ENCODE measurements at regions not wholly inside any gene's neighbourhood (a gene's known extent, or its start where the extent isn't known, plus 50 kb on each side); places are given as distances from the start of the nearest gene placed in this dataset.

- Histone ChIP-seq H3K4me1 (replicated peaks in 1 of 2) (no peaks in the 10 kb centered on the region), H3K27me3 (no peaks in the 10 kb centered on the region), H3K36me3 (replicated peaks in 1 of 2) (no peaks in the 10 kb centered on the region), H3K27ac (no peak overlapping the region), H3K4me3 (no peak overlapping the region), H3K9me3 (replicated peaks in 1 of 3) (no peaks in the 10 kb centered on the region)
- no peak for TF ChIP-seq POLR2A (IDR thresholded peaks at IDR 0.05)
- TF ChIP-seq CTCF (IDR thresholded peaks at IDR 0.05), result no peak
- 69 to 86% (median 72%) methylated on average over 3 of the region's 3 CpGs for WGBS, 4 donors
- intact Hi-C loops (cut with DNase I), result no loop called here
- no peak for DNase-seq
Measured at GRCh38 chr6:67353861-67354260, 1281.2 kb upstream of the ADGRB3 start.

- no peaks in the 10 kb centered on the region for H3K27me3 ChIP-seq
- TF ChIP-seq POLR2A (IDR thresholded peaks at IDR 0.05) (no peak), CTCF (IDR thresholded peaks at IDR 0.05) (no peak)
- no peak overlapping the region for H3K4me3 ChIP-seq
- no peaks in the 10 kb centered on the region for H3K9me3 ChIP-seq (replicated peaks in 1 of 3)
- DNase-seq, result no peak
- WGBS, 4 donors, result 76 to 85% (median 80%) methylated on average over 10 of the region's 10 CpGs
- intact Hi-C loops (cut with DNase I), result no loop called here
- H3K4me1 ChIP-seq (replicated peaks in 1 of 2), result no peaks in the 10 kb centered on the region
- H3K36me3 ChIP-seq (replicated peaks in 1 of 2), result no peaks in the 10 kb centered on the region
- H3K27ac ChIP-seq, result no peak overlapping the region
Measured at GRCh38 chr6:67352717-67353116, 1282.4 kb upstream of the ADGRB3 start.

GRCh38 chr6:67350729-67351128 lies 1284.4 kb upstream of the ADGRB3 start:
- no peak overlapping the region for H3K4me3 ChIP-seq
- no peaks in the 10 kb centered on the region for H3K36me3 ChIP-seq (replicated peaks in 1 of 2)
- H3K4me1 ChIP-seq (replicated peaks in 1 of 2), result no peaks in the 10 kb centered on the region
- intact Hi-C loops (cut with DNase I), result no loop called here
- no peak for TF ChIP-seq CTCF (IDR thresholded peaks at IDR 0.05)
- no peak for TF ChIP-seq POLR2A (IDR thresholded peaks at IDR 0.05)
- DNase-seq, result no peak
- no peak overlapping the region for H3K27ac ChIP-seq
- no peaks in the 10 kb centered on the region for H3K27me3 ChIP-seq
- no peaks in the 10 kb centered on the region for H3K9me3 ChIP-seq (replicated peaks in 1 of 3)
- 76 to 86% (median 79%) methylated on average over 4 of the region's 4 CpGs for WGBS, 4 donors

- Histone ChIP-seq H3K9me3 (replicated peaks in 1 of 3) (no peaks in the 10 kb centered on the region), H3K4me1 (replicated peaks in 1 of 2) (no peaks in the 10 kb centered on the region), H3K27ac (no peak overlapping the region), H3K27me3 (no peaks in the 10 kb centered on the region), H3K36me3 (replicated peaks in 1 of 2) (no peaks in the 10 kb centered on the region), H3K4me3 (no peak overlapping the region)
- WGBS, 4 donors, result 72 to 80% (median 77%) methylated on average over 7 of the region's 7 CpGs
- DNase-seq, result no peak
- intact Hi-C loops (cut with DNase I), result no loop called here
- no peak for TF ChIP-seq POLR2A (IDR thresholded peaks at IDR 0.05)
Measured at GRCh38 chr6:67345946-67346345, 1289.1 kb upstream of the ADGRB3 start.

- Histone ChIP-seq H3K36me3 (replicated peaks in 1 of 2) (no peaks in the 10 kb centered on the region), H3K4me3 (no peak overlapping the region), H3K4me1 (replicated peaks in 1 of 2) (no peaks in the 10 kb centered on the region), H3K9me3 (replicated peaks in 1 of 3) (no peaks in the 10 kb centered on the region), H3K27ac (no peak overlapping the region), H3K27me3 (no peaks in the 10 kb centered on the region)
- 67 to 76% (median 72%) methylated on average over 3 of the region's 3 CpGs for WGBS, 4 donors
- intact Hi-C loops (cut with DNase I), result no loop called here
- DNase-seq, result no peak
- no peak for TF ChIP-seq POLR2A (IDR thresholded peaks at IDR 0.05)
- TF ChIP-seq CTCF (IDR thresholded peaks at IDR 0.05), result no peak
Measured at GRCh38 chr6:67336014-67336413, 1299.1 kb upstream of the ADGRB3 start.
